GM19351 (cell line): ENCODE measurements at regions not wholly inside any gene's neighbourhood (a gene's known extent, or its start where the extent isn't known, plus 50 kb on each side); places are given as distances from the start of the nearest gene placed in this dataset.

Source experiments
- ATAC-seq: cut with Tn5 transposase; IDR thresholded peaks from one replicate; pipeline ENCODE4 v1.9.1; 2021; ENCODE audit warnings: mild to moderate bottlenecking, moderate library complexity; ENCODE audit not compliant: unreplicated experiment

DNA sequence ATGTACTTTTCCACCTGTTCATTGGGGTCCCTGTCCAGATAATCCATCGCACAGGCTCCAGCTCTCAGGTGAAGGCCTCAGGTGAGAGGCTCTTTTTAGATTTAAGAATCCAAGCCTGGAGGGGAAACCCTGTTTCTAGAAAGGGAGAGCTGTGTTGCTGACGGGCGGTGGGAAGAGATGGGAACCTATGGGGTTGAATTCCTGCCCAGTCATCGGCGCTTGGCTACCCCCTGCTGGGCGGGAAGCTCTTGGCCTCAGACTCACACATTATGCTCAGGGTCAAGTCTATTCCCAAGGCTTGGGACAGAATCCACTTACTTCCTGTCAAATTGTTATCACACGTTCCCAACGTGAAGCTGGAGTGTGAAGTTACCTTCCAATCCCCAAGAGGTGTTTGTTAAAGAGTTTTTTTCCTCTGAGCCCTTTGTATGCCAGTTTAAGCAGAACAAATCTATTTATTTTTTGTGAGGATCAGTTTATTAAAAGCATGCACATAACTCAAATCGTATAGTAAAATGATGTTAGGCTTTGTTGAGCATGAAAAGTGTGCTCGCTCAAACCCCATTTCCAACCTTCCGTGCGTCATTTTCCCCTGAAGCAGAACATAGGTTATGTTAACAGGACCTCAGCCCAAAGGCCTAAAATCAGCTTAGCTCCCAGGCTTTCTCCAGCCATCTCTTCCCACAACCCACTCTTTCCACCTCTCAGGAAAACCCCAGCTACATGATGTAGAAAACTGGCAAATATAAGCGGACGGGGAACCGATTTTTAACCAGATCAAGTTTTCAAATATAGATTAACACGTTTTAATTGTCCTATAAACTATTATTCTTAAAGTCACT is 181.7 kb upstream of the ETAA1 start:
- ATAC-seq: no peak

GRCh38 chr2:67216103-67216502 is 181.0 kb upstream of the ETAA1 start:
- no peak for ATAC-seq

- ATAC-seq: no peak
Observed at GRCh38 chr2:67216881-67217280, 180.3 kb upstream of the ETAA1 start.

DNA sequence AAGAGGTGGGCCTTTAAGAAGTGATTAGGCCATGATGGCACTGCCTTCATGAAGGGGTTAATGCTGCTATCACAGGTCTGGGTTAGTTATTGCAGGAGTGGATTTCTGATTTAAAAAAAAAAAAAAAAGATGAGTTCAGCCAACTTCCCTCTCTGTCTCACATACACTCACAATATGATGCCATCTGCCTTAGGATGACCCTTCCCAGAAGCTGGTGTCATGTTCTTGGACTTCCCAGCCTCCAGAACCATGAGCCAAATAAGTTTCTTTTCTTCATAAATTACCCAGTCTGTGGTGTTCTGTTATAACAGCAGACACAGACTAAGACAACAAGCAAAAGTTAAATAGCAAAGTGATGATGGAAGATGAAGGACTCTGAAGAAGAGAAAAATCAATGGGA is 179.7 kb upstream of the ETAA1 start:
- no peak for ATAC-seq

GRCh38 chr2:67218056-67218455 is 179.1 kb upstream of the ETAA1 start:
- no peak for ATAC-seq

GRCh38 chr2:67219651-67220050 is 177.5 kb upstream of the ETAA1 start:
- ATAC-seq: no peak

GRCh38 chr2:67221266-67221665 is 175.9 kb upstream of the ETAA1 start:
- no peak for ATAC-seq

DNA sequence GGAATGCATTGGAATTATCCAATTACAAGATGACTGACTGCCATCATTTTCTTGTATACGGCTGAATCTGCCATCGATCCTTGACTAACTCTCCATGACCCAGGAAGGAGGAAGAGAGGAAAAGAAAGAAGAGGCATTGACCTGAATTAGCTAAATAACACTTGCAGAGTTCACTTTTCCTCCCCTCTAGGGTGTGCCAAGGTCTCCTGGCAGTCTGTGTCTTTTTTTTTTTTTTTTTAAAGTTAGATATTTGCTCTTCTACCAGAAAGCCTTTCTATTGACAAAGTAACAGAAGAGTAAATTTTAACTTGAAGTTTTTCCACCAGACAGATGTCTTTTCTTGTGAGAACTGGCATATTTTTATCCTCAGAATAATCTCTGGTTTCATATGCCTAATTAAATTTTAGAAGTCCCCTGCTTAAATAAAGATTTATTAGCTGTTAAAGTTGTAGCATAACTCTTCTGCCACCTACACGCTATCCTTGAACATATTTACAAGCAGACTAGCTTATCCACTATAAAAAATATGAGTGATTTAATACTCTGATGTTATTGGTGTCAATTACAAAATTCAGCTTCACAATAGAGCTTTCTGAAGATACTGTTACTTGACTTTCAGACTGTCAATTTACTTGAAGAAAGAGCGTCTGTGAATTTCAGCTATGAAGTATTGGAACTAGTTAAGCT is 171.7 kb upstream of the ETAA1 start:
- no peak for ATAC-seq

- no peak for ATAC-seq
Observed at GRCh38 chr2:67229706-67230105, 167.4 kb upstream of the ETAA1 start.

DNA sequence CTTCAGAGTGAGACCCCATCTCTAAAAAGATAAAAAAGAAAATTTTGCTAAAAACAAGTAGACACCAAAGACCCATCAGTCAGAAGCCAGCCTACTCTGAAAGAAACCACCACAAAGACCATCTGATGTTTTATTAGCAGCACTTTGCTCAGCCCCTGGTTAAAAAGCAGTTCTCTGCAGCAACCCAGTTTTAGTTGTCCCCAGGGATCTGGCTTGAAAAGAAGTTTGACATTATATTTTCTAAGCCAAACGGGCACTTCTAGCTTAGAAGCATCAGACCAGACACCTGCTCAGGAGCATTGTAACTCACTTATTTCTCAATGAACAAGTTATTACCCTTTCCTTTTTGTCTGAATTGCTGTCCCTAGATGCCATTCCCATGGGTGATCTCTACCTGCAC is 164.2 kb upstream of the ETAA1 start:
- ATAC-seq: no peak

DNA sequence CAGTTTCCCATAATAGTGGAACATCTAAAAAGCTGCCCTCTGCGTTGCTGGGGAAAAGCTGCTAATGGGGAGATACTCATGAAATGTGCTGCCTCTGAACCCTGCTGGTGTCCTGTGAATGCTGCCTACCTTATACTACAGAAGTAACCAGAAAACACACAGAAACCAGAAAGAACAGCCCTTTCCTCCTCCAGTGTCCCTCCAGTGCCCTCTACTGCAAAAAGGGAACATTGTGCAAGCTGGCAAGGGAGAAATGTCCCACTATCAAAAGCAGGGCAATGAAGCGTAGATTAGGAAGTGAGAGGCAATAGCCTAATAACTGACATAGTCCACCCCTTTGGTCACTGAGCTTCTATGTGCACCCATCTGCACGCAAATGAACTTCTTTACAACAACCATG is 162.7 kb upstream of the ETAA1 start:
- ATAC-seq: no peak

DNA sequence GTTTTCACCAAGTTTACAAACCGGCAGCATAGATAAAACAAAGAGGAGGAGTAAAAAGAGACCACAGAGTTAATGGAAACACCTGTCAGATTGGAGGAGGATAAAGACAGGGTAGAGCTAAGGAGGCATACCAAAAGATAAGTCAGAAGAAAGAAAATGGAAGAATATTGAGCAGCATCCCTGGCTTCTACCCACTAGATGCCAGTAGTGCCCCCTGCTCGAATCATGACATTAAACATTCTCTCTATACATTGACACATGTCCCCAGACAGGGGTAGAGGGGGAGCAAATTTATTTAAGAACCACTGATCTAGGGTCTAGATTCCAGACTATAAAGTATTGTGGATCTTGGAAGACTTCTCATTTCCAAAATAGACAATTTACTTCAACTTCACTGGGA is 159.8 kb upstream of the ETAA1 start:
- ATAC-seq: no peak

GRCh38 chr2:67240507-67240906 is 156.6 kb upstream of the ETAA1 start:
- ATAC-seq: no peak

DNA sequence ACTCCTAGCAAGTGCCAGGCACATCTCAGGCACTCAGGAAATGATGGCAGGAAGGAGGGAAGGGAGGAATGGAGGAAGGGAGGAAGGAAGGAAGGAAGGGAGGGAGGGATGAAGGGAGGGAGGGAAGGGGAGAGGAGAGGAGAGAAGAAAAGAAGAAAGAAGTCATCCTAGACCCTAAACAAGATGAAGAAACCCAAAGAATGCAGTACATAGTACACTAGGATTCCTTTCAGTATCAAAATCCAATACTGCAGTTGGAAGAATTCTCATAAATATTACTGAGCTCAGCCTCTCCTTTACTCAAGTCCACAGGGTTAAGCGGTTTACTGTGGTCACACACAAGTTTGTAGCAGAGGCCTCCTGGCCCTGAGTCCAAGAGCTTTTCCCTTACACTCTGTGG is 155.7 kb upstream of the ETAA1 start:
- no peak for ATAC-seq

- ATAC-seq: no peak
Observed at GRCh38 chr2:67242456-67242855, 154.7 kb upstream of the ETAA1 start.

DNA sequence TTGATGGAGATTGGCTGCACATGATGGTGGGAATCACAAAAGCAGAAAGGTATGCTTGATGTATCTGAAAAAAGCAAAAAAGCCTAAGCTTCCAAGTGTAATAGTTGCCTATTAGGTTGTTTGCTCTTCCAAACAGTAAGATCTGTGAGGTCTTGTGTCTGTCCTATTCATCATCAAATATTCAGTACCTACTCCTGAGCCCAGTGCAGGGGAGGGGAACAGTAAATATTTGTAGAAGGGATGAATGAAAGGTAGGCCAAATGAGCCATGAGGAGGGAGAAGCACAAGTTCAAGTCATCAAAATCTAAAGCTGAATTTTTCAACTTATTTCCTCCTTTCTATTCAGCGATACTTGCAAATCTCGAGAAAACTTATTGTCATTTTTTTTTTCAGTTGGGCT is 153.2 kb upstream of the ETAA1 start:
- no peak for ATAC-seq

GRCh38 chr2:67246791-67247190 is 150.3 kb upstream of the ETAA1 start:
- no peak for ATAC-seq

GRCh38 chr2:67251741-67252140 is 145.4 kb upstream of the ETAA1 start:
- ATAC-seq: no peak

- no peak for ATAC-seq
Observed at GRCh38 chr2:67255933-67256615, 141.1 kb upstream of the ETAA1 start.

DNA sequence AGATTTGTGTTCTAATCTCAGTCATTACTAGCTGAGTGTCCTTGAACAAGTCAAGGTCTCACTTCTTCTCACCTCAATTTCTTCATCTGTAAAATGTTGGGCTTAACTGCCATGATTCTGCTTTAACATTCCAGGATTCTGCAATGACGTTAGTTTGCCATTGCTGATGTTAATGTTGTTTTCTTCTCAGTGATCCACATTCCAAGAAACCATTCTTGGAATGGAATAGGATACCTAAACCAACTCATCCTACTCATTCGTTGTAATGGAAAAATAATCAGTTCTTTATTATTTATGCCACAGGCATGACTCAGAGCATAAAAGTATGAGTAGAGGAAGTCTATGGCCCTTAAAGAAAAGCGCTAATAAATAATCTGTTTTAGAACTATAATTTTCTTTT is 140.2 kb upstream of the ETAA1 start:
- no peak for ATAC-seq

- no peak for ATAC-seq
Observed at GRCh38 chr2:67258122-67258521, 139.0 kb upstream of the ETAA1 start.

GRCh38 chr2:67258831-67259230 is 138.3 kb upstream of the ETAA1 start:
- ATAC-seq: no peak
